GM12878 (cell line): ENCODE measurements at regions not wholly inside any gene's neighbourhood (a gene's known extent, or its start where the extent isn't known, plus 50 kb on each side); places are given as distances from the start of the nearest gene placed in this dataset.

Source experiments
- ATAC-seq: fragments of 200-7000 bp; cut with Tn5 transposase; 3 replicates; pipeline ENCODE4 v1.9.1; 2020; ENCODE audit warnings: mild to moderate bottlenecking, moderate library complexity
- BruUV-seq: library from RNA; stranded (reverse); fragments of 400-500 nt; replicated peaks from 2 replicates; lab custom pipeline; 2021; lab: Mats Ljungman, UMichigan
- CTCF ChIA-PET: fragments of 300-600 bp; sonication (Branson Sonifier 250); formaldehyde crosslinking; extraction: SDS; loops from one replicate; lab custom pipeline; 2021; ENCODE audit warnings: inconsistent platforms; lab: Yijun Ruan, JAX
- POLR2A ChIA-PET: fragments of 350-600 bp; formaldehyde crosslinking; extraction: SDS; loops from one replicate; lab custom pipeline; 2021; ENCODE audit warnings: inconsistent platforms; lab: Charles Lee
- RAD21 ChIA-PET: fragments of 300-600 bp; sonication (Branson Sonifier 250); formaldehyde crosslinking; loops from one replicate; lab custom pipeline; 2023; ENCODE audit warnings: antibody characterized with exemption; ENCODE audit not compliant: unreplicated experiment; lab: Charles Lee
- SMC1A ChIA-PET: fragments of 300-600 bp; sonication (Branson Sonifier 250); formaldehyde crosslinking; loops from one replicate; lab custom pipeline; 2023; ENCODE audit not compliant: unreplicated experiment, uncharacterized antibody; lab: Charles Lee
- DNase-seq: peaks from one replicate; pipeline ENCODE4 v3.0.0-alpha.2; 2011; ENCODE audit warnings: low read depth, low spot score
- FAIRE-seq: peaks from 3 replicates; lab custom pipeline; 2011; peaks lifted over from hg19 to GRCh38; lab: Jason Lieb, UNC
- H2AFZ ChIP-seq: 2 replicates; pipeline ENCODE4 v1.6.0; 2011; ENCODE audit warnings: low read depth, low read length, control low read depth; ENCODE audit not compliant: control insufficient read depth
- H3K27ac ChIP-seq: 2 replicates; pipeline ENCODE4 v1.5.1; 2011; ENCODE audit warnings: control low read depth; ENCODE audit not compliant: control insufficient read depth, insufficient read depth
- H3K27me3 ChIP-seq, 2 experiments: replicated peaks in 1 of 2; 2 replicates each; pipeline versions ENCODE4 v1.6.0 to v1.6.1; 2011; ENCODE audit warnings: low read length in 1 of 2; ENCODE audit not compliant: control insufficient read depth in 2 of 2, insufficient read depth in 2 of 2
- H3K36me3 ChIP-seq, 2 experiments: 2 replicates each; pipeline ENCODE4 v1.5.1; 2011; ENCODE audit warnings: low read length in 1 of 2; ENCODE audit not compliant: control insufficient read depth in 2 of 2, insufficient read depth in 2 of 2
- H3K4me1 ChIP-seq: 2 replicates; pipeline ENCODE4 v1.6.1; 2011; ENCODE audit warnings: mild to moderate bottlenecking, low read length, moderate library complexity, mixed read lengths; ENCODE audit not compliant: control insufficient read depth, insufficient read depth
- H3K4me2 ChIP-seq: 2 replicates; pipeline ENCODE4 v1.6.0; 2011; ENCODE audit warnings: control low read depth; ENCODE audit not compliant: control insufficient read depth, insufficient read depth
- H3K4me3 ChIP-seq: fragments of 200-600 bp; sonication (generic); 2 replicates; pipeline ENCODE4 v1.5.1; 2016
- H3K79me2 ChIP-seq: 2 replicates; pipeline ENCODE4 v1.6.0; 2011; ENCODE audit warnings: low read length; ENCODE audit not compliant: control insufficient read depth, insufficient read depth
- H3K9ac ChIP-seq: 2 replicates; pipeline ENCODE4 v1.8.0; 2011; ENCODE audit warnings: low read length, control low read depth, mixed read lengths; ENCODE audit not compliant: control insufficient read depth, insufficient read depth
- H3K9me3 ChIP-seq: replicated peaks from 3 replicates; pipeline ENCODE4 v1.5.1; 2011; ENCODE audit warnings: mild to moderate bottlenecking, low read length; ENCODE audit not compliant: control insufficient read depth, insufficient read depth
- H4K20me1 ChIP-seq: 2 replicates; pipeline ENCODE4 v1.6.0; 2011; ENCODE audit not compliant: control insufficient read depth, insufficient read depth
- BCL3 ChIP-seq: IDR thresholded peaks from 2 replicates; pipeline ENCODE4 v1.6.1; 2011; ENCODE audit warnings: borderline replicate concordance, low read depth, mild to moderate bottlenecking, moderate library complexity, low read length; ENCODE audit not compliant: insufficient read depth, poor library complexity, severe bottlenecking
- RAD51 ChIP-seq: fragments of 450-650 bp; IDR thresholded peaks from 2 replicates; pipeline ENCODE4 v1.6.1; 2016; ENCODE audit warnings: moderate library complexity, mild to moderate bottlenecking, inconsistent platforms
- WGBS: methylation state at CpG from one replicate; pipeline ENCODE4 v1.1.6; 2016; ENCODE audit warnings: low lambda C conversion rate; ENCODE audit not compliant: insufficient replicate concordance, insufficient coverage; ENCODE audit errors: missing lambda C conversion rate; 5-methylcytosine and 5-hydroxymethylcytosine counted together
- in situ Hi-C: fragments of 300-500 bp; cut with MboI; formaldehyde crosslinking; loops from 9 replicates; pipeline ENCODE4 v1.14.3; 2018; ENCODE audit warnings: mixed read lengths
- intact Hi-C: fragments of 100-400 bp; cut with micrococcal nuclease; formaldehyde crosslinking; loops from one replicate; pipeline ENCODE4 v1.14.2; 2022; ENCODE audit not compliant: unreplicated experiment

GRCh38 chr16:47779201-47780016, 318.3 kb downstream of the PHKB start:
- peak; percentile 67 for TF ChIP-seq RAD51
- TF ChIP-seq BCL3: no peak
- RAD21 ChIA-PET: interaction anchor here (0.6 kb wide), 1 partner anchor 317 kb away, joined by 3 read pairs; no protein-coding TSS in a partner anchor
- H2AFZ ChIP-seq: peak overlapping the region; percentile 90
- SMC1A ChIA-PET: interaction anchor here (1.0 kb wide), 1 partner anchor 286 kb away, joined by 3 read pairs; no protein-coding TSS in a partner anchor
- CTCF ChIA-PET: no interaction called here
- H3K27me3 ChIP-seq: no peaks in the 10 kb centered on the region
- H4K20me1 ChIP-seq: no peaks in the 10 kb centered on the region
- peak overlapping the region; percentile 22; the same call in 1 of the 2 replicates for H3K9ac ChIP-seq
- FAIRE-seq (peak; percentile 52), ATAC-seq (peak; percentile 69), DNase-seq (peak; percentile 5)
- H3K79me2 ChIP-seq: no peaks in the 10 kb centered on the region
- POLR2A ChIA-PET: no interaction called here
- 6% methylated on average over 7 of the region's 7 CpGs for WGBS
- no TSS peak for BruUV-seq
- H3K36me3 ChIP-seq: no peaks in the 10 kb centered on the region
- 0 out of 2 replicates have a peak overlapping the region, but pooled peaks have one; percentile 49 for H3K4me3 ChIP-seq
- intact Hi-C loops: no loop called here
- peaks cover 4% of the 10 kb centered on the region; the same call in 1 of the 2 replicates for H3K4me1 ChIP-seq
- H3K9me3 ChIP-seq: no peaks in the 10 kb centered on the region
- peak overlapping the region; percentile 31; the same call in 1 of the 2 replicates for H3K27ac ChIP-seq
- peak overlapping the region; percentile 79 for H3K4me2 ChIP-seq
- in situ Hi-C loops: no loop called here
